ENCODE measurements at regions not wholly inside any gene's neighbourhood (a gene's known extent, or its start where the extent isn't known, plus 50 kb on each side); places are given as distances from the start of the nearest gene placed in this dataset.

DNA sequence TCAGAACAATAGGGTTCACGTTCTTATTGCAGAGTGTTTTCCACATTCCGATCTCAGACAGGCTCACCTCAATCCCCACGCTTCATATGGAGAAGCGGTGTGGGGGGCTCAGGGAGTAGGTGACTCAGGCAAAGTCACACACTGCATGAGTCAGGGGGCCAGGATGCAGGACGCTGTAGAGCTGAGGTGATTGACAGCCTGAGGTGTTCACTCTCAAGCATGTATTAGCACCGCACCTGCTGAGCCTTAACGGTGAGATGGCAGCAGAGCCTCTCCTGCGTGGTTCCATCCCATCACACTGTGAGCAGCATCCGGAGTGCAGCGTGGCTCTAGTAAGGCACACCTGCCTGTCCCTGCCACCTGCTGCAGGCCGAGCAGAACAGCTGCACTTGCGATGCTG, 194.0 kb downstream of the IRX2 start:
- WGBS, 2 donors, result 80 to 93% methylated on average over 11 to 12 of the region's 12 CpGs
- no peak for DNase-seq (ENCODE audit: low spot score in 2 of 2)
- intact Hi-C loops (cut with DNase I; ENCODE audit: low total_unique reads), result no loop called here
- no peak for TF ChIP-seq POLR2A (IDR thresholded peaks at IDR 0.05)
- TF ChIP-seq CTCF (IDR thresholded peaks at IDR 0.05), result no peak
- H3K4me3 ChIP-seq (ENCODE audit: low read depth, poor library complexity, severe bottlenecking), result no peak overlapping the region

DNA sequence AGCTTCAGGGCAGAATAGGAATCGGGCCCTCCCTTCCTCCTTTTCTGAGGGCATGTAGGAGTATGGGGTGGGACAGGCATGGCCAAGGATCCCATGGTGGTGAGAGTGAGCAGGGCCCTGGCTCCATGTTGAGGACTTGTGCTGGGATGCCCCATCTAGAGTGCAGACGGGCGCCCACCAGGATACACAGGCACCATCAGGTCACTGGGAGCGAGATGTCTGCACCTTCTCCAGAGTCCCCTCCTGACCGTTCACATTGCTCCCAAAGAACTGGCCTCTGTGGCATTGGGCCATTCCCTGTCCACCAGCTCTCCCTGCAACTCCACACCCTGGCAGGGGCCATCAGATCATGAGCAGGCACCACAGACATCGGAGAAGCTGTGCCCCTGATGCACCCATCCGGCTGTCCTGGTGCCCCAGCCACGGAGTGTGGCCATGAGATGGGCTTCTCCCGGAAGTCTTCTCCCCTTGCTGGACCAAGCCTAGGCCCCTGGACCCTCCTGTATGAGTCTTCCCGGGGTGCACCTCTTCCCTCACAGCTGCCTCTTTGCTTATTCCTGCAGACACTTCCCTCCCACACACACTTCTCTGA, 195.0 kb downstream of the IRX2 start:
- WGBS, 2 donors, result 94 to 98% methylated on average over 10 of the region's 10 CpGs
- no peak for TF ChIP-seq POLR2A (IDR thresholded peaks at IDR 0.05)
- TF ChIP-seq CTCF (IDR thresholded peaks at IDR 0.05), result no peak
- H3K4me3 ChIP-seq (ENCODE audit: low read depth, poor library complexity, severe bottlenecking), result no peak overlapping the region
- intact Hi-C loops (cut with DNase I; ENCODE audit: low total_unique reads), result no loop called here
- no peak for DNase-seq (ENCODE audit: low spot score in 2 of 2)

GRCh38 chr5:2553611-2554010, 197.9 kb downstream of the IRX2 start:
- intact Hi-C loops (cut with DNase I; ENCODE audit: low total_unique reads), result no loop called here
- no peak overlapping the region for H3K4me3 ChIP-seq (ENCODE audit: low read depth, poor library complexity, severe bottlenecking)
- WGBS, 2 donors, result 63 to 68% methylated on average over 2 of the region's 2 CpGs
- no peak for DNase-seq (ENCODE audit: low spot score in 2 of 2)
- no peak for TF ChIP-seq POLR2A (IDR thresholded peaks at IDR 0.05)
- TF ChIP-seq CTCF (IDR thresholded peaks at IDR 0.05), result no peak

DNA sequence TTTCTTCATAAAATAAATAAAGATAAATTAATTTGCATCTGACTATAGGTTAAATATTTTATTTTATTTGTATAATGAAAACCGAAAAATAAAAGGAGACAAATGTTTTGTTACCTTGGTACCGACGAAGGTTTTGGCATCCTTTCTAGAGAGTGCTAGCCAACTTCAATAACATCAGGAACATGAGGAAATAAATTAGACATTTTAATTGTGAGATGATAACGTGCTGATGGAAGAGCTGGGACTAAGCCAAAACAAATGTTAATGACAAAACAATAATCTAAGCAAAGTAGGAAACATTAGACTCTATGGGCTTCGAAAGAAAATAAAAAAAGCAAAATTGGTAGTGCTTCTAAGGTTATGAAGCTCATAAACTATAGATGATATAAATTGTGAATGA, 201.0 kb downstream of the IRX2 start:
- DNase-seq (ENCODE audit: low spot score in 2 of 2), result no peak
- no peak overlapping the region for H3K4me3 ChIP-seq (ENCODE audit: low read depth, poor library complexity, severe bottlenecking)
- no peak for TF ChIP-seq CTCF (IDR thresholded peaks at IDR 0.05)
- TF ChIP-seq POLR2A (IDR thresholded peaks at IDR 0.05), result no peak
- 14 to 17% methylated on average over 5 of the region's 5 CpGs for WGBS, 2 donors
- intact Hi-C loops (cut with DNase I; ENCODE audit: low total_unique reads), result no loop called here

DNA sequence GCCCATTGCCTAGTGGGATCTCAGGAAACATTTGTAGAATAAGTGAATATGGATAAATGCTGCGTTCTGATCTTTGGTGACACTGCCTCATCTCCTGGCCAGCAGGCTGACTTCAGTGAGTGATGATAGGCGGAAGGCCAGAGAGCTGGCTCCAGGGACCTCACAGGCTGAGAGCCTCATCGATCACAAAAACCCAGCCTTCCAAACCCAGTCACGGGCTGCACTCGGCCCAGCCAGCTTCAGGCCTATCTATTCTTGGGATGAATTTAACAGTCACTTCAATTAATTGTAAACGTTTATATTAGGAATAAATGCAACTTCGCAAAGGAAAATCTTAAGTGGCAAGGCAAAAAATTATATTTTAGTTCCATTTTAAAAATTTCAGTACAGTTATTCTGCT, 201.6 kb downstream of the IRX2 start:
- 66 to 74% methylated on average over 7 of the region's 7 CpGs for WGBS, 2 donors
- intact Hi-C loops (cut with DNase I; ENCODE audit: low total_unique reads), result no loop called here

More for the DNA sequence above, 201.6 kb downstream of the IRX2 start:
- TF ChIP-seq CTCF (IDR thresholded peaks at IDR 0.05) (no peak), POLR2A (IDR thresholded peaks at IDR 0.05) (no peak)
- no peak overlapping the region for H3K4me3 ChIP-seq (ENCODE audit: low read depth, poor library complexity, severe bottlenecking)
- no peak for DNase-seq (ENCODE audit: low spot score in 2 of 2)

Data from lower leg skin (tissue), 4 donors.